GM12878 (cell line): ENCODE measurements at regions not wholly inside any gene's neighbourhood (a gene's known extent, or its start where the extent isn't known, plus 50 kb on each side); places are given as distances from the start of the nearest gene placed in this dataset.

ENCODE experiments used
- BMI1 ChIP-seq: fragments of 450-650 bp; IDR thresholded peaks from 2 replicates; pipeline ENCODE4 v1.6.1; 2016; ENCODE audit warnings: mild to moderate bottlenecking, moderate library complexity, borderline replicate concordance
- GABPA ChIP-seq: IDR thresholded peaks from 2 replicates; pipeline ENCODE4 v1.6.1; 2014; ENCODE audit warnings: antibody characterized with exemption, low read depth, mild to moderate bottlenecking, inconsistent platforms
- NFYA ChIP-seq: IDR thresholded peaks from 2 replicates; pipeline ENCODE4 v1.6.1; 2011; ENCODE audit warnings: low read depth, mild to moderate bottlenecking, low read length, improper control_type of control experiment, borderline replicate concordance
- RCOR1 ChIP-seq: conservative IDR thresholded peaks from 2 replicates; pipeline ENCODE4 v1.6.1; 2012; ENCODE audit warnings: low read depth, low read length, improper control_type of control experiment
- RFX5 ChIP-seq: IDR thresholded peaks from 2 replicates; pipeline ENCODE4 v1.6.1; 2011; ENCODE audit warnings: low read depth, low read length, improper control_type of control experiment
- SMAD1 ChIP-seq: fragments of 450-650 bp; IDR thresholded peaks from 2 replicates; pipeline ENCODE4 v1.6.1; 2018; ENCODE audit warnings: mild to moderate bottlenecking, low read depth; ENCODE audit not compliant: partially characterized antibody
- SREBF1 ChIP-seq: IDR thresholded peaks from 2 replicates; pipeline ENCODE4 v1.6.1; 2012; ENCODE audit warnings: mild to moderate bottlenecking, low read length
- SUZ12 ChIP-seq: fragments of 200-600 bp; sonication (generic); IDR thresholded peaks from one replicate; pipeline ENCODE4 v1.6.1; 2018; ENCODE audit warnings: antibody characterized with exemption, mild to moderate bottlenecking; ENCODE audit not compliant: unreplicated experiment
- TF ChIP-seq, protein P1 (sequence below): IDR thresholded peaks from 2 replicates; pipeline ENCODE4 v1.6.1; 2011; ENCODE audit warnings: low read depth, low read length, improper control_type of control experiment, borderline replicate concordance
- TF ChIP-seq, protein P2 (sequence below), 3 experiments: IDR thresholded peaks in 2 of 3; conservative IDR thresholded peaks in 1 of 3; 2 replicates each; pipeline ENCODE4 v1.5.1; 2011; ENCODE audit warnings: low read depth in 3 of 3, low read length in 3 of 3, mild to moderate bottlenecking in 3 of 3, control low read depth in 2 of 3, moderate library complexity in 2 of 3, inconsistent platforms in 1 of 3, mixed read lengths in 1 of 3; ENCODE audit not compliant: control insufficient read depth in 2 of 3, insufficient read depth in 1 of 3; ENCODE audit errors: extremely low read depth in 1 of 3

DNA sequence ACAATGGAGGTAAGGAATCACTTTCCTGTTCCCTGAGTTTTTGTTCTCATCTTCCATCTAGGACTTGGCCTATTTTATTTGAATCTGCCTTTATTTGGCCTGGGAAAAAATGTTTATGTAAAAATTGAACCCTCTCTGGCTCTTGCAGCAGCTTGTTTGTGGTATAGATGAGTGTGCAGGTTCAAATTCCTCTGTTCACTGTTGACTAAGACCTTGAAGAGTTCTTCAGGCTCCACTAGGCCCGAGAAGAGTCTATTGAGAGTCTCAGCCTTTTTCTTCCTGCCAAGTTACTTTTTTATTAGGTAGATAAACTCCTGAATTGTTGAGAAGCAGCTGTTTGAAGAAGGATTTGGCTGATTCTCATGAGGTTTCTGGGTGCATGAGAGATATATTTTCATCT, 248.8 kb upstream of the ADGRL2 start:
- no peak for TF ChIP-seq SREBF1
- TF ChIP-seq RFX5 = no peak
- TF ChIP-seq SMAD1 = no peak
- no peak for TF ChIP-seq GABPA
- TF ChIP-seq, protein P1, sequence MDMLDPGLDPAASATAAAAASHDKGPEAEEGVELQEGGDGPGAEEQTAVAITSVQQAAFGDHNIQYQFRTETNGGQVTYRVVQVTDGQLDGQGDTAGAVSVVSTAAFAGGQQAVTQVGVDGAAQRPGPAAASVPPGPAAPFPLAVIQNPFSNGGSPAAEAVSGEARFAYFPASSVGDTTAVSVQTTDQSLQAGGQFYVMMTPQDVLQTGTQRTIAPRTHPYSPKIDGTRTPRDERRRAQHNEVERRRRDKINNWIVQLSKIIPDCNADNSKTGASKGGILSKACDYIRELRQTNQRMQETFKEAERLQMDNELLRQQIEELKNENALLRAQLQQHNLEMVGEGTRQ = no peak
- no peak for TF ChIP-seq NFYA
- TF ChIP-seq BMI1 = no peak
- no peak for TF ChIP-seq RCOR1
- no peak for TF ChIP-seq SUZ12
- TF ChIP-seq, protein P2, sequence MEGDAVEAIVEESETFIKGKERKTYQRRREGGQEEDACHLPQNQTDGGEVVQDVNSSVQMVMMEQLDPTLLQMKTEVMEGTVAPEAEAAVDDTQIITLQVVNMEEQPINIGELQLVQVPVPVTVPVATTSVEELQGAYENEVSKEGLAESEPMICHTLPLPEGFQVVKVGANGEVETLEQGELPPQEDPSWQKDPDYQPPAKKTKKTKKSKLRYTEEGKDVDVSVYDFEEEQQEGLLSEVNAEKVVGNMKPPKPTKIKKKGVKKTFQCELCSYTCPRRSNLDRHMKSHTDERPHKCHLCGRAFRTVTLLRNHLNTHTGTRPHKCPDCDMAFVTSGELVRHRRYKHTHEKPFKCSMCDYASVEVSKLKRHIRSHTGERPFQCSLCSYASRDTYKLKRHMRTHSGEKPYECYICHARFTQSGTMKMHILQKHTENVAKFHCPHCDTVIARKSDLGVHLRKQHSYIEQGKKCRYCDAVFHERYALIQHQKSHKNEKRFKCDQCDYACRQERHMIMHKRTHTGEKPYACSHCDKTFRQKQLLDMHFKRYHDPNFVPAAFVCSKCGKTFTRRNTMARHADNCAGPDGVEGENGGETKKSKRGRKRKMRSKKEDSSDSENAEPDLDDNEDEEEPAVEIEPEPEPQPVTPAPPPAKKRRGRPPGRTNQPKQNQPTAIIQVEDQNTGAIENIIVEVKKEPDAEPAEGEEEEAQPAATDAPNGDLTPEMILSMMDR (IDR thresholded peaks at IDR 0.05 in 2 of 3, conservative IDR thresholded peaks at IDR 0.05 in 1 of 3; ENCODE audit: control insufficient read depth in 2 of 3, extremely low read depth in 1 of 3, insufficient read depth in 1 of 3, low read depth in 3 of 3, low read length in 3 of 3) = no peak
